Cardiac muscle cell (in vitro differentiated cells and primary cell): ENCODE measurements at regions not wholly inside any gene's neighbourhood (a gene's known extent, or its start where the extent isn't known, plus 50 kb on each side); places are given as distances from the start of the nearest gene placed in this dataset.

ENCODE experiments used
- DNase-seq, 2 donors: peaks; one replicate each; pipeline versions ENCODE4 v3.0.0 to v3.0.0-alpha.2; 2010 to 2017; ENCODE audit warnings: low read depth in 1 of 2, low spot score in 1 of 2
- H3K27ac ChIP-seq: fragments of 200-600 bp; sonication (generic); 2 replicates; pipeline ENCODE4 v1.5.1; 2016
- H3K27me3 ChIP-seq: fragments of 200-600 bp; sonication (generic); 2 replicates; pipeline ENCODE4 v1.6.0; 2016; ENCODE audit warnings: control low read depth
- H3K36me3 ChIP-seq: fragments of 200-600 bp; sonication (generic); 2 replicates; pipeline ENCODE4 v1.5.1; 2016; ENCODE audit warnings: control low read depth
- H3K4me1 ChIP-seq: fragments of 200-600 bp; sonication (generic); 2 replicates; pipeline ENCODE4 v1.8.1; 2017; ENCODE audit warnings: low read depth, mild to moderate bottlenecking, mixed run types
- H3K4me3 ChIP-seq: fragments of 200-600 bp; sonication (generic); 2 replicates; pipeline ENCODE4 v1.5.1; 2016; ENCODE audit warnings: mild to moderate bottlenecking
- H3K9me3 ChIP-seq: fragments of 200-600 bp; sonication (generic); 2 replicates; pipeline ENCODE4 v1.5.1; 2017; ENCODE audit warnings: low read depth, mild to moderate bottlenecking, control low read depth
- CTCF ChIP-seq: IDR thresholded peaks from 2 replicates; pipeline ENCODE4 v1.5.1; 2012; ENCODE audit warnings: low read depth, mild to moderate bottlenecking, low read length

GRCh38 chr9:95822583-95823431 is 52.7 kb upstream of the ERCC6L2 start:
- no peak overlapping the region for H3K27ac ChIP-seq
- H3K4me1 ChIP-seq, result no peaks in the 10 kb centered on the region
- peak in 1 of 2 donors; percentile 85 for DNase-seq
- no peak for TF ChIP-seq CTCF
- no peaks in the 10 kb centered on the region for H3K27me3 ChIP-seq
- H3K9me3 ChIP-seq, result no peaks in the 10 kb centered on the region
- H3K4me3 ChIP-seq, result no peak overlapping the region
- H3K36me3 ChIP-seq, result no peaks in the 10 kb centered on the region

- no peaks in the 10 kb centered on the region for H3K36me3 ChIP-seq
- peak in 1 of 2 donors; percentile 29 for DNase-seq
- no peak for TF ChIP-seq CTCF
- no peaks in the 10 kb centered on the region for H3K4me1 ChIP-seq
- H3K27ac ChIP-seq, result no peak overlapping the region
- no peaks in the 10 kb centered on the region for H3K9me3 ChIP-seq
- no peak overlapping the region for H3K4me3 ChIP-seq
- H3K27me3 ChIP-seq, result no peaks in the 10 kb centered on the region
Observed at GRCh38 chr9:95822015-95822414, 53.5 kb upstream of the ERCC6L2 start.

DNA sequence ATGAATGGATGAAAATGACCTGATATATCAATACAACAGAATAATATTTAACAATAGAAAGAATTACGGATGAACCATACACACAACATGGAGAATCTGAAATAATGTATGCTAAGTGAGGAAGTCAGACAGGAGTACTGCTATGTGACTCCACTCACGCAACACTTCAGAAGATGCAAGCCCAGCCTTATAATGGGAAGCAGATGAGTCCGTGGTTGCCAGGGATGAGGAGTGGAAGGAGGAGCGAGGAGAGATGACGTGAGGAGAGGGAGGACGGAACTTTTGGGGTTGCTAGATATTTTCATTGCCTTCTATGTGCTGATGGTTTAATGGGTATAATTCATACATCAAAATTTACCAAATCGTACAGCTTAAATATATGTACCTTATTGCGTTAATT is 55.4 kb upstream of the ERCC6L2 start:
- no peaks in the 10 kb centered on the region for H3K9me3 ChIP-seq
- DNase-seq, result no peak
- TF ChIP-seq CTCF, result no peak
- H3K4me1 ChIP-seq, result no peaks in the 10 kb centered on the region
- H3K27me3 ChIP-seq, result no peaks in the 10 kb centered on the region
- no peak overlapping the region for H3K27ac ChIP-seq
- H3K36me3 ChIP-seq, result no peaks in the 10 kb centered on the region
- H3K4me3 ChIP-seq, result no peak overlapping the region

DNA sequence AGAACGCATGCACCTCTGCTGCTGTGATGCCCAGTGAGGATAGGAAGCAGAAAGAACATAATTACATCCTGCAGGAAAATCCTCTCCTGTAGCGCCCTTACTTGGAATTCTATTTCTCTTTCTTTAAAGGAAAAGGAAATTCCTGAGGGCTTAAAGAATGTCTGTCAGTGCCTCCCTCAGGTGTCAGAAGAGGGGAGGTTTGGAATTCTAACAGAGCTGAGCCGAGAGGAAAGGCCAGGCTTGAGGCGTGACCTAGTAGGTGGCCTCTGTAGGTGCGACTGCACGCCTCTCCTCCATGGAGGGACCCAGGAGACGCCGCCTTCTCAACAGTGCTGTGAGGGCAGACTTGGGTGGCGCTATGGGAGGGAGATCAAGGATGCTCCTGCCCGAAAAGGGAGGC is 55.9 kb upstream of the ERCC6L2 start:
- Histone ChIP-seq H3K27ac (no peak overlapping the region), H3K36me3 (no peaks in the 10 kb centered on the region), H3K4me1 (no peaks in the 10 kb centered on the region), H3K9me3 (no peaks in the 10 kb centered on the region), H3K4me3 (no peak overlapping the region), H3K27me3 (no peaks in the 10 kb centered on the region)
- no peak for DNase-seq
- TF ChIP-seq CTCF, result no peak

- no peak for TF ChIP-seq CTCF
- no peaks in the 10 kb centered on the region for H3K27me3 ChIP-seq
- H3K4me3 ChIP-seq, result no peak overlapping the region
- no peak for DNase-seq
- H3K9me3 ChIP-seq, result no peaks in the 10 kb centered on the region
- H3K4me1 ChIP-seq, result peaks cover 4% of the 10 kb centered on the region
- H3K36me3 ChIP-seq, result peaks cover 3% of the 10 kb centered on the region
- H3K27ac ChIP-seq, result no peak overlapping the region
Observed at GRCh38 chr9:95817205-95817604, 58.3 kb upstream of the ERCC6L2 start.
